GM18909 (cell line): ENCODE measurements at regions not wholly inside any gene's neighbourhood (a gene's known extent, or its start where the extent isn't known, plus 50 kb on each side); places are given as distances from the start of the nearest gene placed in this dataset.

Experiments
- ATAC-seq: cut with Tn5 transposase; IDR thresholded peaks from one replicate; pipeline ENCODE4 v1.9.1; 2021; ENCODE audit warnings: mild to moderate bottlenecking; ENCODE audit not compliant: unreplicated experiment, poor library complexity

DNA sequence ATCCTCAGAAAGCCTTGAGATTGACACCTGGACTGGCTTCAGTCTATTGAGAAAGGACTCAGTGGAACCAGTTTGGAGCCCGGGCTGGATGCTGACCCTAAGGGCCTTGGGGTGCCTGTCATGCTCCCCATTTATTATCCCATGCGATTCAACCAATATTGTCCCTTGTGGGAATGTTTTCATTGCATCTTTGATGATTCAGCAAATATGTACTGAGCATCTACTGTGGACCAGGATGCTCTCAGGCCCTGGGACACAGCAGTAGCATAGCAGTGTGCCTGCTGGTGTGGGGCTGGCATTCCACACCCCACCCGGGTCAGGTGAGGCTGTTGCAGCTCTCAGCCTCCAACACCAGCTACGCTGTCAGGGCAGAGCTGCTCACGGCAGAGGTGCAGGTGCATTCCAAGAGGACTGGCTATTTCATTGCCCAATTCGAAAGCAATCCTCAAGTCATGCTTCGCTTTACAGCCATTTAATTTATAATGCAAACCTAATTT lies 586.0 kb downstream of the TCERG1L start:
- no peak for ATAC-seq

- ATAC-seq, result no peak
These were observed 584.4 kb downstream of the TCERG1L start for GRCh38 chr10:130726996-130727725.

DNA sequence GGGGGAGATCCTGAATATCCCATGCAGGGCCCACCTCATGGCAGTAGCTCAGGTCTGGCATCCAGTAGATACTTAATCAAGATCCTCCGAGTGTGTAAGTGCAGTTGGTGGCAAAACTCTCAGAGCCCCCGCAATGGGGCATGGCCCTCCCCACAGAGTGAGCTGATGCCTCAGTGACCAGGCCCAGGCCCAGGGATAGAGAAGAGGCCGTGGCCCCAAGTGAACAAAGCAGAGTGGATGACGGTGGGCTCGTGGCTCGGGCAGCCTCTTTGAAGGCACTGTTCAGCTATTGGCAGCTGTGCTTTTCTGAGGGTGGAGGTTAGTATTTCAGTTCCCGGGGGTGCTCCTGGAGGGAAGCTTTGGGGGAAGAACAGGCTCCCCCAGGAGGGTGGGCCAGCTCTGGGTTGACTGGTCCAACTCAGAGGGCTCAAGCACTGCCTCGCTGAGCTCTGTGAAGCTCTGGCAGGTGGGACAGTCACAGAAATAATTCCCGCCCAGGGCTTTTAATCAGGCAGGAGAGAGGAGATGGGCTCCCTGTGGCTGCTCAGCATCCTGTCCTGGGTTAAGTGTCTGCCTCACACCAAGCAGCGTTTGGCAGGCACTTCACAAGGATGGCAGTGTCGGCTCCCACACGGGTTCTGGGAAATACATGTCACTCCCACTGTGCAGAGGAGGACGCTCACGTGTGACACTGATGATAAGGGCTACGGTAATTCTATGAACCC lies 583.6 kb downstream of the TCERG1L start:
- no peak for ATAC-seq

- ATAC-seq, result no peak
These were observed 582.8 kb downstream of the TCERG1L start for GRCh38 chr10:130728531-130729215.

DNA sequence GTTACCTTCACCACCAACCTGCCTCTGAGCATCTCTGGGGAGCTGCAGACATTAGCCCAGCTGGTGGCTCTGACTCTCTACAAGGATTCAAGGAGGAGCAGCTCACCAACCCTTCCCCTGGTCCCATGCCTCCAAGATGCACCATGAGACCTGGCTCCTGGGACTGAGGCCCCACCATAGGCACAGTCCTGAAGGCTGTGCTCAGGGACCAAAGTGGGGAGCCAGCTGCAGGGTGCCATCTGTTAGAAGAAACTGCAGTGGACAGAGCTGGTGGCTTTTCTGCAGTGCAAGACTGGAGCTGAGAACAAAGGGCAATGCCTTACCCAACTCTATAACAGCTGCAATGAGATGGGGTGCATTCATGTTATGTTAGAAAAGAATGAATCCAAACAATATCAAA lies 581.6 kb downstream of the TCERG1L start:
- ATAC-seq, result no peak

GRCh38 chr10:130737186-130737585 lies 574.3 kb downstream of the TCERG1L start:
- ATAC-seq, result no peak

DNA sequence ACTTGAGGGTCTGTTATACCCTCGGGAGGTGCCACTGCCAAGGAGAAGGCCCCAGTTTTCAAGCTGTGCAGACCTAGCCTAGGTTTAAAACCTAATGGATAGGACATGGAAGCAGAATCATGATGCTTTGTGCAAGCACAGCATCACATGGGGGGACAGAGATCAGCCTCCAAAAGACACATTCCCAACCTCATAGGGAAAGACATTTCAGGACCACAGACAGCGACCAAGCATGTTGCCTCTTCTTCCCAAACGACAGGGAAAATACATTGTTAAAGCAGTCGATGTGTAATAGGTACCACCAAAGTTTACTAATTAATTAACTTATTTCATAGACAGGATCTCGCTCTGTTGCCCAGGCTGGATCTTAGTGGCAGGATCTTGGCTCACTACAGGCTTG lies 573.9 kb downstream of the TCERG1L start:
- no peak for ATAC-seq

GRCh38 chr10:130739016-130739756 lies 572.3 kb downstream of the TCERG1L start:
- no peak for ATAC-seq

GRCh38 chr10:130739757-130740145 lies 571.8 kb downstream of the TCERG1L start:
- no peak for ATAC-seq

DNA sequence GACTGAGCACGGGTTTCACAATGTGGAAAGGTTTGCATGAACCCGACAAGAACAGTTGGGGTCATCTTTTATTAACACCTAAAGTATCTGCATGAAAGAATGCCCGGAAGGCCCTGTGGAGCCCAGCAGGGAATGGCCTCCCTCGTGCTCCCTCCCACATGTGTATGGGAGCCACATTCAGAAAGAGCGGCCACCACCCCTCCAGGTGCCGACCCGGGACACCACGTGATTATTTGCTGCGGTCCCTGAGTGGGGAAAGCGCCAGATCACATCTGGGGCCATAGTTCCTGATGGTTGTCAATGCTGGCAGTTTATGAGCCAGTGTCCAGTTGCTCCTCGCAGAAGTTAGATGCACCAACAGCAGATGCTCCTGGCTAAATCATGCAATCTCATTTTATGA lies 571.4 kb downstream of the TCERG1L start:
- no peak for ATAC-seq

DNA sequence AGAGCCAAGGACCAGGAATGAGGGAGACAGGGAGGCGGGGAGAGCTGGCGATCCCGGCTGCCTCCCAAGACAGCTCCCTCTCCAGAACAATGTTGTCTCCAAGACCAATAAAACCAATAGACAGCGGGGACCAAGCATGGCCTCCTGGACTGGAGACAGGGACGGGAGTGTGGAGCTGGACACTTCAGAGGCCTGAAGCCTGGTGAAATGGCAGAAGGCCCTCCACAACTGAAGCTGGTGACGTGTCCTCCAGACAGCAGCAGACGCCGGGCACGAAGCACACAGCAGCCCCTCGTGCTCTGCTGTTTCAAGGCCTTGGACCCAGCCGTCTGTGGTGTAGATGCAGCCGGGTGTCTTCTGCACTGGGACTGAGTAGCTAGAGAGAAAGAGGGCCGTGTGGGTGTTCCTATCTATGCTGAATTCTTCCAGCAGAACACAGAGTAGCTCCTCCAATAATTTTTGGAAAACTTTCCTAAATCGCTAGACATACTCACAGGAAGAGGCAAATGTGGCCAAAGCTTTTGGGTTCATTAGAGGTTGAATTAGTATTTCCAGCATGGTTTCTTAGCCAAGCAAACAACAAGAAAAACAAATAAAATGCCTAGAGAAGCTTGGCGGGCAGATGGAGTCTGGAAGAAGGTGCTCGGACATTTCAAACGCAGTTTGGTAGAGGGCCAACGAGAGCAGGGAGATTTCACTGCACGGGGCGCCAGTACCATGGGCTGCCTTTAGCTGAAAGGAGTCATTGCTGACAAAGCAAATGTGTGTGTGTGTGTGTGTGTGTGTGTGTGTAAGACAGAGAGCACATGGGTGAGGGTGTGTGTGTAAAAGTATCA lies 570.4 kb downstream of the TCERG1L start:
- no peak for ATAC-seq

GRCh38 chr10:130741901-130742855 lies 569.3 kb downstream of the TCERG1L start:
- no peak for ATAC-seq

DNA sequence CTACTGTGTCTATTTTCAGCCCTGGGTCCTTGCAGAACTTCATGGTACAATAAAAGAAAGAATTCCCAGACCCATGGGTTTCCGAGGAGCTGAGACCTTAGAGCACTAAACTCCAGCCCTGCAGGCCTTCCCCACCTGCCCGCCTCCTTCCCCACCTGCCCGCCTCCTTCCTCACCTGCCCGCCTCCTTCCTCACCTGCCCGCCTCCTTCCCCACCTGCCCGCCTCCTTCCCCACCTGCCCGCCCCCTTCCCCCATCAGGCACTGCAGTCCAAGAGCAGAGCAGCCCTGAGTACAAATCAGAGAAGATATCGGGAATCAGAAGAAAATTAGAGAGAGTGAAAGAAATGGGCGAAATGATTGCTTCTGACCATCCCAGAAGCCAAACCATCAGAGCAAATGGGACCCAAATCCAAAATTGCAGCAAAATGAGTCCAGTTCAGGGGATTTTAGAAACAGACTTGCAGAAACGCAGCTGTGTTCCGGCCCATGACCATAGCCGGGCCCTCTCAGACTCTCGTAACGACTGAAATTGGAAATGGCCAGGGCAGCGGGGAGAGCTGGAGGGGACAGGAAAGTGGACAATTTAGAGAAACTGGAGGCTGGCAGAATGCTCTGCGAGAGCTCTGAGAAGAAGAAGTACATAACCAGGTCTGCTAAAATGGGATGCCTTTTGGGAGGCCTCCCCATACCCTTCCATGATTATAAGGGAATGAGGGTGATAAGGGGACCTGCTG lies 568.4 kb downstream of the TCERG1L start:
- no peak for ATAC-seq

- ATAC-seq, result no peak
These were observed 567.7 kb downstream of the TCERG1L start for GRCh38 chr10:130743751-130744271.

DNA sequence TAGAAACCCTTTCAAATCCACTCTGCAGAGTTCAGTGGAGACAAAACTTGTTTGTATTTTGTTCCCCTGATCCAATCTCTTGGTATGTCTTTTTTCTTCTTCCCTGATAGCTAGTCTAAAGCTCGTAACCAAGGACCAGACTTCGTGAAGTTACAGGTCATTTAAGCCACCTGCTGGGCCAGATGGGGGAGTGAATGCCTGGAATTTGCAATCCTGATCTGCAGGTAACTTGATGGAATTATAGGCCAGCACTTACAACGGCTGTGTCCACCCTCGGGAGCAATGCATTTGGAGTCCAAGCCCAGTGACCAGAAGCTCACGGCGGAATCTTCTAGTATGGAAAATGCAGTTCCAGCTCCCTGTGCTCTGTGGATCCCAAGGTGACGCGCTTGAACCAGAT lies 566.9 kb downstream of the TCERG1L start:
- ATAC-seq, result no peak

DNA sequence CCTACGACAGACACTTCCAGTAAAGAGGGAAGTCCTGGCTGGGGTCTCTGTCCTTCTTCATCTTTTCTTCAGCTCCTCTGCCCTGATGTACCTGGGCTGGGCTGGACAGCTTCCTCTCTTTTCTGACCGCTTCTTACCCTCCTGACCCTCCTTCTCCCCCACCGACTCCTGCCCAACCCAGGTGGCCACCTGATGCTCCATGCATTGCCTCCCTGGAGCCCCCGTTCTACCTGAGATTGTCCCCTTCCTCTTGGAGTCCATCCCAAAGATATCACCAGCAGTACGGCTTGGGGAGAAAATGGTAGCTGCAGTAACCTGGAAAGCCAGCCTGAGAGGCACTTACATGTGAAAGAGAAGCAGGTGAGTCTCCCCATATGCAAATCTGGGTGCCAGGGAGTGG lies 566.3 kb downstream of the TCERG1L start:
- ATAC-seq, result no peak

DNA sequence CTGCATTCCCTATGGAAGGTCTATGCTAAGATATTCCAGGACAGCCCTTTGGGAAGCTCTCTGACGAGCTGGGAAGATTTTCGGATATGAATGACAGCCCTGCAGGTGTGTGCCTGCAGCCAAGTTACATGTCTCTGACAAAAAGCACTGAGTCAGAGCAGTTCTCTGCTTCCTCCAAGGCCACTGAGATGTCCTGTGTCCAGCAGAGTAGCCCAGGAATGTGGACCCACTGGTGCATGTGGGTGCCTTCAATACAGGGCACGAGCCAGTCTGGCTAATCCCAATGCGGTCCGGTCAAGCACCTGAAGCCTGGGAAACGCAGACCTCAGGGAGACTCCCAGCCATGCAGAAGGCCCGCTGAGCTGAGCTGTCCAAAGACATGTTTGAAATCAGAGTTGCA lies 565.7 kb downstream of the TCERG1L start:
- no peak for ATAC-seq

DNA sequence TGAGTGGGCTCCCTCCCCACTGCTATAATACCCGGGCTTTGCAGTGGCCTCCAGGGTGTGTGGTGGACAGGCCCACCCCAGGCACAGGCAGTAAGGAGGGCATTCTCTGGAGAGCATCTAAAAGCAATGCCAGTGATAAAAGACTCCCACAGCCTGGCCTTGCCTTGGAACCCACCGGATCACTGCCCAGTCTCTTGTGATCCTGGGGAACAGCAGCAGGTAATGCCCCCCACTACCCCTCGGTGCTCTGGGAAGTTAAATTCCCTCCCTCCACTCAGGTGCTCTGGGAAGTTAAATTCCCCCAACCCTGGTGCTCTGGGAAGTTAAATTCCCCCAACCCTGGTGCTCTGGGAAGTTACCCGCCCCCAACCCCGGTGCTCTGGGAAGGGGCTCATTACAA lies 565.2 kb downstream of the TCERG1L start:
- ATAC-seq, result no peak
